ENCODE measurements at regions not wholly inside any gene's neighbourhood (a gene's known extent, or its start where the extent isn't known, plus 50 kb on each side); places are given as distances from the start of the nearest gene placed in this dataset.

DNA sequence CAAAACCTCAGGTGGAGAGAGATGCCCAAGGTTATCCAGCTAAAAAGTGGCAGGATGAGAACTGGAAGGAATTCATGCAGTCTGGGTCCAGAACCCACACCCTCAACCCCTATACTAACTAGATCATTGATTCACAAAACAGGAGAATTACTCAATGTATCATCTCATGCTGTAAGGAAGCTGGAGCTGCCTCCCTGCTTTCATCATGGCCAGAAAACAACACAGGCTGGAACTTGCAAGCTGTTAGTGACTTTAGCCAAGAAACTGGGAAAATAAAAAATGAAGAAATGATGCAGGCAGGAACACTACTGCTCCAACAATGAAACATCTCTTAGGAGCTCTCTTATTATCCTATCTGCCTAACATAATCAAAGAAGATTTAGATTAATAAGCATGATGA, 619.8 kb upstream of the CELF2 start:
- TF ChIP-seq, protein P1, sequence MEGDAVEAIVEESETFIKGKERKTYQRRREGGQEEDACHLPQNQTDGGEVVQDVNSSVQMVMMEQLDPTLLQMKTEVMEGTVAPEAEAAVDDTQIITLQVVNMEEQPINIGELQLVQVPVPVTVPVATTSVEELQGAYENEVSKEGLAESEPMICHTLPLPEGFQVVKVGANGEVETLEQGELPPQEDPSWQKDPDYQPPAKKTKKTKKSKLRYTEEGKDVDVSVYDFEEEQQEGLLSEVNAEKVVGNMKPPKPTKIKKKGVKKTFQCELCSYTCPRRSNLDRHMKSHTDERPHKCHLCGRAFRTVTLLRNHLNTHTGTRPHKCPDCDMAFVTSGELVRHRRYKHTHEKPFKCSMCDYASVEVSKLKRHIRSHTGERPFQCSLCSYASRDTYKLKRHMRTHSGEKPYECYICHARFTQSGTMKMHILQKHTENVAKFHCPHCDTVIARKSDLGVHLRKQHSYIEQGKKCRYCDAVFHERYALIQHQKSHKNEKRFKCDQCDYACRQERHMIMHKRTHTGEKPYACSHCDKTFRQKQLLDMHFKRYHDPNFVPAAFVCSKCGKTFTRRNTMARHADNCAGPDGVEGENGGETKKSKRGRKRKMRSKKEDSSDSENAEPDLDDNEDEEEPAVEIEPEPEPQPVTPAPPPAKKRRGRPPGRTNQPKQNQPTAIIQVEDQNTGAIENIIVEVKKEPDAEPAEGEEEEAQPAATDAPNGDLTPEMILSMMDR (IDR thresholded peaks at IDR 0.05) = no peak
- TF ChIP-seq POLR2A (IDR thresholded peaks at IDR 0.05) = no peak
